ENCODE measurements at regions not wholly inside any gene's neighbourhood (a gene's known extent, or its start where the extent isn't known, plus 50 kb on each side); places are given as distances from the start of the nearest gene placed in this dataset.

DNA sequence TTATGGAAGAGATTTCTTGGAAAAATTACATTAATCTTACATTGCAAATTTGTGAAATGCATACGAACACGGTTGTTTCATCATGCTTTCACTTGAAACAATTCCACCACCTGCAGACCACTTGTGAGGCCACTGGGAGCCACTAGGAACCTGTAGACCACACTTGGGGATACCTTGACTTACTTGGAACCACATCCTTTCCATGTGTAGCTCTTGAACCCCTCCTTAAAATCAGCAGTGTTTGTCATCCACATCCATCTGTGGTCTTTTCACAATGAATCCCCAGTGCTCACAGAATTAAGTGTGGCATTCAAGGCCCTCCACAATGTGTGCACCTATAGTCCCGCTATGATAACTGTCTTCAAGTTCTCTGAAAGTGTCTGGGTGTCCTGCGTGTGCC is 350.9 kb downstream of the MYCN start:
- no peaks in the 10 kb centered on the region for H3K4me1 ChIP-seq (replicated peaks)
- intact Hi-C loops (cut with DNase I), result no loop called here
- no peaks in the 10 kb centered on the region for H3K36me3 ChIP-seq
- DNase-seq (ENCODE audit: low spot score), result no peak
- H3K4me3 ChIP-seq, result no peak overlapping the region
- TF ChIP-seq POLR2A (IDR thresholded peaks at IDR 0.05), result no peak
- TF ChIP-seq, protein P1, sequence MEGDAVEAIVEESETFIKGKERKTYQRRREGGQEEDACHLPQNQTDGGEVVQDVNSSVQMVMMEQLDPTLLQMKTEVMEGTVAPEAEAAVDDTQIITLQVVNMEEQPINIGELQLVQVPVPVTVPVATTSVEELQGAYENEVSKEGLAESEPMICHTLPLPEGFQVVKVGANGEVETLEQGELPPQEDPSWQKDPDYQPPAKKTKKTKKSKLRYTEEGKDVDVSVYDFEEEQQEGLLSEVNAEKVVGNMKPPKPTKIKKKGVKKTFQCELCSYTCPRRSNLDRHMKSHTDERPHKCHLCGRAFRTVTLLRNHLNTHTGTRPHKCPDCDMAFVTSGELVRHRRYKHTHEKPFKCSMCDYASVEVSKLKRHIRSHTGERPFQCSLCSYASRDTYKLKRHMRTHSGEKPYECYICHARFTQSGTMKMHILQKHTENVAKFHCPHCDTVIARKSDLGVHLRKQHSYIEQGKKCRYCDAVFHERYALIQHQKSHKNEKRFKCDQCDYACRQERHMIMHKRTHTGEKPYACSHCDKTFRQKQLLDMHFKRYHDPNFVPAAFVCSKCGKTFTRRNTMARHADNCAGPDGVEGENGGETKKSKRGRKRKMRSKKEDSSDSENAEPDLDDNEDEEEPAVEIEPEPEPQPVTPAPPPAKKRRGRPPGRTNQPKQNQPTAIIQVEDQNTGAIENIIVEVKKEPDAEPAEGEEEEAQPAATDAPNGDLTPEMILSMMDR (IDR thresholded peaks at IDR 0.05), result no peak
- no peak for TF ChIP-seq POLR2AphosphoS5 (IDR thresholded peaks at IDR 0.05)
- 92% methylated on average over 4 of the region's 4 CpGs for WGBS
- H3K27ac ChIP-seq, result no peak overlapping the region
- no peaks in the 10 kb centered on the region for H3K9me3 ChIP-seq
- H3K27me3 ChIP-seq (replicated peaks; ENCODE audit: insufficient read depth), result no peaks in the 10 kb centered on the region

DNA sequence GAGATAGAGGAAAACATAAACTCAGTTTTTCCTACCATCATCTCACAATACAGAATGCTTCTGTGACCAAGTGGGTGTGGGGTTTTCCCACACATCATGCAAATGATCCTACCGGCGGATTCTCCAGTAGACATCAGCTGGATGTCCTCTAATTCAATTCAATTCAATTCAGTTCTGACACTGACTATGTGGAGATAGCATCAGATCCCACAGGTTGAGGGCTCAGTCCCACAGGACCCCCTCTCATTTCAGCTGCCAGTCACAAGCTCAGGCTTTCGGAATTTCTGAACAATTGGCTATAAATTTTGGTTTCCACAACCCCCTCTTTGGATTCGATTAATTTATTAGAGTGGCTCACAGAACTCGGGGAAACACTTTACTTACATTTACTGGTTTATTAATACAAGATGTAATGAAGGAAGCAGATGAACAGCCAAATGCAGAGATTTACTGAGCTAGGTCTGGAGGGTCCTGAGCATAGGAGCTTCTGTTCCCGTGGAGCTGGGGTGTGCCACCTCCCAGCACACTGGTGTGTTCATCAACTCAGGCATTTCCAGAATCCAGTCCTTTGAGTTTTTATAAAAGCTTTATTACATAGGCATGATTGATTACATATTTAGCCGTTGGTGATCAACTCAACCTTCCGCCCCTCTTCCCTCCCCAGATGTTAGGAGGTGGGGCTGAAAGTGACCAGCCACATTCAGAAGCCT is 350.1 kb downstream of the MYCN start:
- Histone ChIP-seq H3K36me3 (no peaks in the 10 kb centered on the region), H3K27me3 (replicated peaks; ENCODE audit: insufficient read depth) (no peaks in the 10 kb centered on the region), H3K27ac (no peak overlapping the region), H3K4me1 (replicated peaks) (no peaks in the 10 kb centered on the region), H3K9me3 (no peaks in the 10 kb centered on the region), H3K4me3 (no peak overlapping the region)
- WGBS, result 68% methylated on average over 8 of the region's 8 CpGs
- TF ChIP-seq, protein P1 (IDR thresholded peaks at IDR 0.05), result no peak
- no peak for TF ChIP-seq POLR2A (IDR thresholded peaks at IDR 0.05)
- no peak for TF ChIP-seq POLR2AphosphoS5 (IDR thresholded peaks at IDR 0.05)
- no peak for DNase-seq (ENCODE audit: low spot score)
- intact Hi-C loops (cut with DNase I), result no loop called here

DNA sequence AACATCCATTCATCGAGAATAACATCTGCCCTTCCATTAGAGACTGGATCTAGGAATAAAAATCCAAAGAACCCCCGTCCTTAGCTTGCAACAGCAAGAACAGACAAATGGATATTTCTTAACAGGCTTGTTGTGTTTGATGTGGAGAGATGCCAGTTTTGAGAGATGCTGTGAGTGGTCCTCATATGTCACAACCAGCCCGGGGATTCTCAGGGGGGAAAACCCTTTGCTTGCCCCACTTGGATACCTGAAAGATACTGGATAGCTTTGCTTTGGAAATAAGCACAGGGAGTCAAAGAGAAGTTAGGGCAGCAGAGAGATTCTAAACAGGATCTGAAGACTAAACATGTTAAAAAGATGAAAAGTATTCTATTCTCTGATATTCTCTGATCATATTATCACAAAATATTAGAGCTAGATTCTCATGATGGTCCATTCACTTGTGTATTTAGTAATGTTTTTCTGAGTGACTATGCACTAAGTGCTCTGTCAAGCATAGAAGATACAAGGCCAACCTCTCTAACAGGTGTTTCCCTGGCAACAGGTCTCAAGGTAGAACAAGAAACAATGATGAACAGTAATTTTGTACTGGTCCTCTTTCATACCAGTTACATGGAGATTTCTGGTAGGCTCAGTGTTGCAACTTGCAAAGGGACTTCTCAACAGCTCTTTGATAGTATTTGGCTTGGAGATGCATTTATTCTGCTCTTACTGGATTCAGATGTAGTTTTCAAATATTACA is 348.2 kb downstream of the MYCN start:
- Histone ChIP-seq H3K27me3 (replicated peaks; ENCODE audit: insufficient read depth) (no peaks in the 10 kb centered on the region), H3K36me3 (no peaks in the 10 kb centered on the region), H3K4me1 (replicated peaks) (no peaks in the 10 kb centered on the region), H3K27ac (no peak overlapping the region), H3K9me3 (no peaks in the 10 kb centered on the region), H3K4me3 (no peak overlapping the region)
- DNase-seq (ENCODE audit: low spot score), result no peak
- WGBS, result 75% methylated on average over 3 of the region's 3 CpGs
- TF ChIP-seq POLR2A (IDR thresholded peaks at IDR 0.05) (no peak), POLR2AphosphoS5 (IDR thresholded peaks at IDR 0.05) (no peak)
- TF ChIP-seq, protein P1 (IDR thresholded peaks at IDR 0.05), result no peak
- intact Hi-C loops (cut with DNase I), result no loop called here

DNA sequence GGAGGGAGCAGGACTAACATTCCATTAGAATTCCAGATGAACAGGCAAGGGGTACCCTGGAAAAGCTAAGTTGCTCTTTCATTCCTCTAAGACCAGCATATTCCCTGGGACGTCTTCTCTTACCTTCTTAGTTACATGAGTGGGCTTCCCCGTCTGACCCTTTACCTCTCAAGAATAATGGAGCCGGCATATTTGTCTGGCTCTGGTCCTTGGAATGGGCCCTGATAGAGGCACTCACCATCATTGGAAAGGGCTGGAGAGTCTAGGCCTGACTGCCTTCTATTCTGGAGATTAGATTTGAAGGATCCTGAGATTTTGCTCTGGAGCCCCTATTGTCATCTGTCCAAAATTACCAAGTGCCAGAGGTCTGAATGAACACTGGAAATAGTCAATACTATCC is 347.5 kb downstream of the MYCN start:
- no peak for DNase-seq (ENCODE audit: low spot score)
- WGBS, result 92% methylated on average over 3 of the region's 3 CpGs
- no peaks in the 10 kb centered on the region for H3K9me3 ChIP-seq
- no peaks in the 10 kb centered on the region for H3K27me3 ChIP-seq (replicated peaks; ENCODE audit: insufficient read depth)
- no peak overlapping the region for H3K4me3 ChIP-seq
- H3K27ac ChIP-seq, result no peak overlapping the region
- intact Hi-C loops (cut with DNase I), result no loop called here
- no peaks in the 10 kb centered on the region for H3K36me3 ChIP-seq
- H3K4me1 ChIP-seq (replicated peaks), result no peaks in the 10 kb centered on the region
- TF ChIP-seq, protein P1 (IDR thresholded peaks at IDR 0.05), result no peak
- TF ChIP-seq POLR2AphosphoS5 (IDR thresholded peaks at IDR 0.05), result no peak
- no peak for TF ChIP-seq POLR2A (IDR thresholded peaks at IDR 0.05)

DNA sequence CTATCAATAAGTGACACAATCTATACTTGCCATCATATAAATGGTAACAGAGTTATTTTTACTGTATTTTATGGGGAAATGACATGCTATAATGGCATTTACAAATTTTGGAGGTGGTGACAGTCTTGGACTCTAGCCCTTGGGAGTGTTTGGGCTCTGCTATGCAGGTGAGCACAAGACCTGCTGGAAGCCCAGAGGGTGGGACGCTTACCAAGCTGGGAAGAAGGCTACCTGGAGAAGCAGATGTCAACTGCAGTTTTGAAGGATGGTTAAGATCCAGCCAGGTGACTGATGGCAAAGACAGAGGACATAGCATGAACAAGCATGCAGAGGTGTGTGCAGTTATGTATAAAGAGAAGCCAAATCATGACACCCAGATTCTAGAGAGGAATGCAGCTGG is 346.9 kb downstream of the MYCN start:
- intact Hi-C loops (cut with DNase I), result no loop called here
- H3K36me3 ChIP-seq, result no peaks in the 10 kb centered on the region
- 62% methylated on average over 1 of the region's 1 CpG for WGBS
- H3K27ac ChIP-seq, result no peak overlapping the region
- no peaks in the 10 kb centered on the region for H3K27me3 ChIP-seq (replicated peaks; ENCODE audit: insufficient read depth)
- TF ChIP-seq, protein P1 (IDR thresholded peaks at IDR 0.05), result no peak
- TF ChIP-seq POLR2A (IDR thresholded peaks at IDR 0.05), result no peak
- no peak for TF ChIP-seq POLR2AphosphoS5 (IDR thresholded peaks at IDR 0.05)
- H3K4me3 ChIP-seq, result no peak overlapping the region
- DNase-seq (ENCODE audit: low spot score), result no peak
- H3K4me1 ChIP-seq (replicated peaks), result no peaks in the 10 kb centered on the region
- H3K9me3 ChIP-seq, result no peaks in the 10 kb centered on the region
